Mucosa of descending colon (tissue), 3 donors: ENCODE measurements at regions not wholly inside any gene's neighbourhood (a gene's known extent, or its start where the extent isn't known, plus 50 kb on each side); places are given as distances from the start of the nearest gene placed in this dataset.

ENCODE experiments used
- ATAC-seq: fragments of 200-7000 bp; cut with Tn5 transposase; one replicate; pipeline ENCODE4 v1.9.1; 2020; ENCODE audit warnings: mild to moderate bottlenecking, moderate library complexity
- DNase-seq, 3 donors: peaks; one replicate each; pipeline ENCODE4 v3.0.0-alpha.2; 2020
- H3K36me3 ChIP-seq: fragments of 200-600 bp; one replicate; pipeline ENCODE4 v1.8.0; 2021; ENCODE audit warnings: low read depth, mild to moderate bottlenecking
- H3K4me1 ChIP-seq: fragments of 200-600 bp; one replicate; pipeline ENCODE4 v1.8.0; 2021; ENCODE audit warnings: low read depth, mild to moderate bottlenecking
- H3K4me3 ChIP-seq: fragments of 200-600 bp; one replicate; pipeline ENCODE4 v1.8.0; 2021; ENCODE audit warnings: mild to moderate bottlenecking
- H3K9me3 ChIP-seq: fragments of 200-600 bp; one replicate; pipeline ENCODE4 v1.8.0; 2021; ENCODE audit warnings: mild to moderate bottlenecking
- intact Hi-C, 2 donors: fragments of 100-400 bp; cut with DNase I in 1 of 2; cut with micrococcal nuclease in 1 of 2; formaldehyde crosslinking; loops; one replicate each; pipeline versions ENCODE4 v1.11.0 to v1.11.1; 2022; cut with DNase I, micrococcal nuclease
- TF ChIP-seq, protein P1 (sequence below): fragments of 200-600 bp; IDR thresholded peaks from one replicate; pipeline ENCODE4 v1.8.0; 2022; ENCODE audit warnings: antibody characterized with exemption, mild to moderate bottlenecking
- donor health status: DM: no; HTN: no; CAD: no; lungs with moderate emphysema.
- donor health status: DM: no; HTN: no; CAD: no.
- donor health status: DM: no; HTN: yes; CAD: no.

DNA sequence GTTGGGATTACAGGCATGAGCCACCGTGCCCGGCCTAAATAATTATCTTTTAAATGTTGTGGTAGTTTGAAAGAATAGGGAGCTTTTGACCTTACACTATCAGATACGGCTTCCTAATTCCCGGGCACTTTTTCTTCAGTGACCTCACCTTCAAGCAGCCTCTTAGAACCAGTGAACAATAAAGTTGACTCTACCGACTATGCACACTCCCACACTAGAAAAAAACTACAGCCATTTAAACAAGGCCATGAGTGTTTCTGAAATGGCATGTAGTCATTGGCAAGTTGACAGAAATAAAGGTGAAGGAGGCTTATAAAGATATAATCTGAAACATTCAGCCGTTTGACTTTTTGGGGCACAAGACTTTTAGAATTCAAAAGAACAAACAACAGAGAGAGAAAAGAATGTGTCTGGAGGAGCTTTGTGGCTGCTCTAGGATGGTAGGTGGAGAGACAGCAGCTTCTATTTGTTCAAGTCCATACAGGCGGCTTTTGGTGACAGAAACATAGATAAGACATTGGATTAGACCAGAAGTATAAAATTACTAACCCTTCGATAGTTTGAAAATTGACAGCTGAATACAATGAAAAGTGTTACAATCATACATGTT, 75.2 kb downstream of the GJA1 start:
- no peaks in the 10 kb centered on the region for H3K4me1 ChIP-seq
- intact Hi-C loops, result no loop called here
- TF ChIP-seq, protein P1, sequence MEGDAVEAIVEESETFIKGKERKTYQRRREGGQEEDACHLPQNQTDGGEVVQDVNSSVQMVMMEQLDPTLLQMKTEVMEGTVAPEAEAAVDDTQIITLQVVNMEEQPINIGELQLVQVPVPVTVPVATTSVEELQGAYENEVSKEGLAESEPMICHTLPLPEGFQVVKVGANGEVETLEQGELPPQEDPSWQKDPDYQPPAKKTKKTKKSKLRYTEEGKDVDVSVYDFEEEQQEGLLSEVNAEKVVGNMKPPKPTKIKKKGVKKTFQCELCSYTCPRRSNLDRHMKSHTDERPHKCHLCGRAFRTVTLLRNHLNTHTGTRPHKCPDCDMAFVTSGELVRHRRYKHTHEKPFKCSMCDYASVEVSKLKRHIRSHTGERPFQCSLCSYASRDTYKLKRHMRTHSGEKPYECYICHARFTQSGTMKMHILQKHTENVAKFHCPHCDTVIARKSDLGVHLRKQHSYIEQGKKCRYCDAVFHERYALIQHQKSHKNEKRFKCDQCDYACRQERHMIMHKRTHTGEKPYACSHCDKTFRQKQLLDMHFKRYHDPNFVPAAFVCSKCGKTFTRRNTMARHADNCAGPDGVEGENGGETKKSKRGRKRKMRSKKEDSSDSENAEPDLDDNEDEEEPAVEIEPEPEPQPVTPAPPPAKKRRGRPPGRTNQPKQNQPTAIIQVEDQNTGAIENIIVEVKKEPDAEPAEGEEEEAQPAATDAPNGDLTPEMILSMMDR, result no peak
- H3K9me3 ChIP-seq, result no peaks in the 10 kb centered on the region
- no peaks in the 10 kb centered on the region for H3K36me3 ChIP-seq
- no peak for DNase-seq
- no peak overlapping the region for H3K4me3 ChIP-seq
- no peak for ATAC-seq

DNA sequence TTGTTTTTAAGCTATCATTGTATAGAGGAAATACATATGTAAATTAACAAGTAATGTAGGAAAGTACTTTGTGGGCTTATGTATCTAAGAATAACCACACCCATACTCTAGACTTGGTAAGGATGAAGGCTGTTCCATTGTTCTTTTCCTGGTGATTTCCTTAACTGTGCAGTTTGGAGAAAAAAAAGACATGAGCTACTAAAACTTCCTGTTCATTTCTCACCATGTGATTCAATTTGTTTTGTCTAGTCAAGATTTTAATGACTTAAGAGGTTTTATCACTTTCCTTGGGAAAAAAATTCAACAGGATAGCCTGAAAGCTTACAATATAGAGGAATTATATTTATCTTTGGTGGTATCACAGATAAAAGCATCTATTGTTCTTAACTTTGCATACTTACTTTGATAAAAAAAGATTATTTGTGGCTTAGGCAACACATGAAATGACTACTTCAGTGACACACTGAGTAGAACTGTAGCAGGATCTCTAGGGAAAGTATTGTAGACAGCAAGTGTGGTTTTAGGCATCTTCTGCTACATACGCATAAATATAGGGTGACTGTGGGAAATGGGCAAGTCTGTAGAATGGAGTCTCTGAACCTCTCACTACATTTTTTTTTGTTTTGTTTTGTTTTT, 80.3 kb downstream of the GJA1 start:
- no peaks in the 10 kb centered on the region for H3K36me3 ChIP-seq
- ATAC-seq, result no peak
- intact Hi-C loops, result no loop called here
- DNase-seq, result no peak
- H3K4me3 ChIP-seq, result no peak overlapping the region
- H3K9me3 ChIP-seq, result no peaks in the 10 kb centered on the region
- no peaks in the 10 kb centered on the region for H3K4me1 ChIP-seq
- TF ChIP-seq, protein P1, result no peak

GRCh38 chr6:121516331-121516730, 80.9 kb downstream of the GJA1 start:
- intact Hi-C loops, result no loop called here
- DNase-seq (no peak), ATAC-seq (no peak)
- Histone ChIP-seq H3K4me1 (no peaks in the 10 kb centered on the region), H3K36me3 (no peaks in the 10 kb centered on the region), H3K9me3 (no peaks in the 10 kb centered on the region), H3K4me3 (no peak overlapping the region)
- TF ChIP-seq, protein P1, result no peak

DNA sequence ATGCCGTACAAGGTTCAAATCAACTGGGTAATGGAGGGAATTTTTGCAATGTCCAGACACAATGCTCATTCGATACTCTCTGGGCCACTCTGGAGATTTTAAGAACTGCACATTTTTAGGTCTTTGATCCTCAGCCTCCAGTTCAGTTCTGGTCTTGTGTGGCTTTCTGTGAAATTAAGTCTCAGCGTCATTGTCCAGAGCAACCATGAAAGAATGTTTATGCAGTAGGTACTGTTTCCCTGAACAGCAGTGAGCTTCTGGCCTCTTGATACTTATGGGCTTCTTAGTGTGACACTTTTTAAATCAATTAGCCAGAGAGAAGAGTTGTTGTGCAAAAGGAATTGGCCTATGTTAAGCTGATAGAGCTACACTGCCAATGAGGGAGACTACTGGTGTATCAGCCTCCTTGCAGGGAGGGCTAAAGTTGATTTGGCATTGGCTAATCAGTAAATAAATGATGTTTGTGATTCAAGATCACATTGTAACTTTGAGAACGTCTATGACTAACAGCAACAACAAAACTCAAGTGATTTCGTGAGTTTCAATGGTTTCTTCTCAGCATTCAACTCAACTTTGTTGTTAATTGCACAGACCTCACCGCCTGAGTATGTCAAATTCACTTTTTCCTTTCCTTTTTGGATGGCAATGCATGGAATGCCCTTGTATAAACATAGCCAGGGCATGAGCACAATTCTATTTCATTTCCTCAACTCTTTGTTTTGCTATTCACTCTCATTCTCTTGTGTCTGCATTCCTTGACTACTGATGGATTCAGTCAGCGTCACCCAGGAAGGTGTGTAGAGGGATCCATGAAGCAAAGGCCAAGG, 85.1 kb downstream of the GJA1 start:
- Histone ChIP-seq H3K4me1 (no peaks in the 10 kb centered on the region), H3K9me3 (no peaks in the 10 kb centered on the region), H3K4me3 (no peak overlapping the region), H3K36me3 (no peaks in the 10 kb centered on the region)
- DNase-seq, result no peak
- TF ChIP-seq, protein P1, result no peak
- ATAC-seq, result no peak
- intact Hi-C loops, result no loop called here

GRCh38 chr6:121521164-121521555, 85.7 kb downstream of the GJA1 start:
- intact Hi-C loops, result no loop called here
- no peak for ATAC-seq

More at GRCh38 chr6:121521164-121521555, 85.7 kb downstream of the GJA1 start:
- Histone ChIP-seq H3K4me1 (no peaks in the 10 kb centered on the region), H3K36me3 (no peaks in the 10 kb centered on the region), H3K9me3 (no peaks in the 10 kb centered on the region), H3K4me3 (no peak overlapping the region)
- TF ChIP-seq, protein P1, result no peak
- DNase-seq, result no peak
